GM18502 (cell line): ENCODE measurements at regions not wholly inside any gene's neighbourhood (a gene's known extent, or its start where the extent isn't known, plus 50 kb on each side); places are given as distances from the start of the nearest gene placed in this dataset.
"Not testable (repeated sequence)": the region's sequence is repeated elsewhere in the genome, so short reads cannot be mapped to it uniquely, and the experiment has no call there.

Source experiments
- ATAC-seq: cut with Tn5 transposase; IDR thresholded peaks from one replicate; pipeline ENCODE4 v1.9.1; 2021; ENCODE audit warnings: mild to moderate bottlenecking; ENCODE audit not compliant: unreplicated experiment, poor library complexity

- ATAC-seq = no peak
Observed at GRCh38 chr13:109985871-109986450, 199.6 kb upstream of the IRS2 start.

GRCh38 chr13:109983447-109983846 is 197.1 kb upstream of the IRS2 start:
- no peak for ATAC-seq

GRCh38 chr13:109981000-109981399 is 194.6 kb upstream of the IRS2 start:
- ATAC-seq = no peak

- ATAC-seq = not testable (repeated sequence)
Observed at GRCh38 chr13:109979676-109980075, 193.3 kb upstream of the IRS2 start.

- no peak for ATAC-seq
Observed at GRCh38 chr13:109979228-109979627, 192.8 kb upstream of the IRS2 start.

- ATAC-seq = no peak
Observed at GRCh38 chr13:109977212-109977968, 191.0 kb upstream of the IRS2 start.

- ATAC-seq = no peak
Observed at GRCh38 chr13:109976206-109976997, 190.0 kb upstream of the IRS2 start.

GRCh38 chr13:109974354-109974753 is 188.0 kb upstream of the IRS2 start:
- ATAC-seq = no peak

GRCh38 chr13:109973279-109973678 is 186.9 kb upstream of the IRS2 start:
- no peak for ATAC-seq

- no peak for ATAC-seq
Observed at GRCh38 chr13:109971456-109972090, 185.2 kb upstream of the IRS2 start.

- no peak for ATAC-seq
Observed at GRCh38 chr13:109971006-109971405, 184.6 kb upstream of the IRS2 start.

GRCh38 chr13:109968876-109969577 is 182.6 kb upstream of the IRS2 start:
- ATAC-seq = no peak

GRCh38 chr13:109963960-109964563 is 177.7 kb upstream of the IRS2 start:
- ATAC-seq = no peak

GRCh38 chr13:109963384-109963783 is 177.0 kb upstream of the IRS2 start:
- no peak for ATAC-seq

GRCh38 chr13:109959903-109960302 is 173.5 kb upstream of the IRS2 start:
- ATAC-seq = no peak

GRCh38 chr13:109957875-109958274 is 171.5 kb upstream of the IRS2 start:
- ATAC-seq = no peak

- no peak for ATAC-seq
Observed at GRCh38 chr13:109955598-109955997, 169.2 kb upstream of the IRS2 start.

GRCh38 chr13:109954441-109954840 is 168.1 kb upstream of the IRS2 start:
- ATAC-seq = no peak

- no peak for ATAC-seq
Observed at GRCh38 chr13:109951491-109951890, 165.1 kb upstream of the IRS2 start.

- ATAC-seq = no peak
Observed at GRCh38 chr13:109949397-109949796, 163.0 kb upstream of the IRS2 start.
